ENCODE measurements at regions not wholly inside any gene's neighbourhood (a gene's known extent, or its start where the extent isn't known, plus 50 kb on each side); places are given as distances from the start of the nearest gene placed in this dataset.

DNA sequence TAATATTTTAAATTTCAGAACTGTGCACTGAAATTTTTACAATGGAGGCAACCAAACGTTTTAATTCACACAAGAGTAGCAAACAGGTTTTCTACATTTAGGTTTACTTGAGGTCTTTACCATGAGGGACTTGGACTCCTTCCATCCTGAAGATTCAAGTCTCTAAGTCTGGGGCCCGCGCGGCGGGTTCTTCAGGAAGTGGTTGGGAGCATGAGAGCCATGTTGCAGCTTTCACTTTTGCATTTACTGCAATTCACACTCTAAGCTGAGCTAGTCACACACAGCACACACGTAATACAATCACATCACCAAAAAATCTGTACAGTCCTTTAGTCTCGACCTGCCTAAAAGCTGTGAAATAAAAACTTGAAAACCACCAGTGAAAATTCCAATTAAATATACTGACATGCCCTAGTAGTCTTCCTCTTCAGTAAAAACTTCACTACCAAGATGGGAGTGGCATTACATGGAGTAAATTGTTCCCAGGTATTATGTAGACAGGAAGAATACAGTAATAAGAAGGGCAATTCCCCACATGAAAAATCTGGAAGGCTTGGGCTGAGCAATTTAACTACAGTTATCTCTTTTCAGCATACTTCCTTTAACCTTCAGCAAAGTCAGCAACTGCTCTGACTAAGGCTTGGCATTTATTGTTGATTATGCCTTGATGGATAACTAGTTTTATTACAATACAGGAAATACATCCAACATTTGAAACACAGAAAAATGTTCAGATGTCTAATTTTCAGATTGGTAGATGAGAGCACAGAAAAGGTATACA, 571.1 kb upstream of the DIPK2B start:
- peak overlapping the region; percentile 79 to 88 (median 86) for H3K27ac ChIP-seq
- H3K9me3 ChIP-seq: no peaks in the 10 kb centered on the region
- in situ Hi-C loops (cut with MboI; ENCODE audit: low pct_ligation_motif_present in 1 of 4, low pct_unique_long_range_greater_than_20kb in 1 of 4, low sequenced_read_pairs in 3 of 4) (loop anchor here in 1 of 4 donors (25.0 kb wide), 1 partner anchor 259 kb away; no protein-coding TSS in a partner anchor), intact Hi-C loops (cut with DNase I; ENCODE audit: low total_unique reads) (no loop called here)
- DNase-seq: peak; percentile 56
- H3K4me1 ChIP-seq: peaks cover 0 to 20% (median 0%) of the 10 kb centered on the region in 4 donors
- WGBS, 2 donors (ENCODE audit: low coverage in 1 of 2): 0 to 23% methylated on average over 1 to 7 of the region's 7 CpGs
- H3K36me3 ChIP-seq: no peaks in the 10 kb centered on the region
- H3K4me3 ChIP-seq: peak overlapping the region in 2 of 4 donors; percentile 21 to 55
- H3K27me3 ChIP-seq: no peaks in the 10 kb centered on the region
- TF ChIP-seq POLR2AphosphoS5 (IDR thresholded peaks at IDR 0.05) (no peak), POLR2A (IDR thresholded peaks at IDR 0.05) (no peak), EP300 (IDR thresholded peaks at IDR 0.05; ENCODE audit: low read depth) (no peak), CTCF (IDR thresholded peaks at IDR 0.05) (no peak)

- peaks cover 0 to 20% (median 0%) of the 10 kb centered on the region in 4 donors for H3K4me1 ChIP-seq
- no peaks in the 10 kb centered on the region for H3K9me3 ChIP-seq
- peak overlapping the region in 3 of 4 donors; percentile 21 to 55 (median 38) for H3K4me3 ChIP-seq
- TF ChIP-seq EP300 (IDR thresholded peaks at IDR 0.05; ENCODE audit: low read depth) (no peak), CTCF (IDR thresholded peaks at IDR 0.05) (no peak), POLR2AphosphoS5 (IDR thresholded peaks at IDR 0.05) (peak; percentile 79 to 89 (median 85)), POLR2A (IDR thresholded peaks at IDR 0.05) (peak; percentile 72)
- intact Hi-C loops (cut with DNase I; ENCODE audit: low total_unique reads) (no loop called here), in situ Hi-C loops (cut with MboI; ENCODE audit: low pct_ligation_motif_present in 1 of 4, low pct_unique_long_range_greater_than_20kb in 1 of 4, low sequenced_read_pairs in 3 of 4) (loop anchor here in 1 of 4 donors (25.0 kb wide), 1 partner anchor 259 kb away; no protein-coding TSS in a partner anchor)
- H3K27me3 ChIP-seq: no peaks in the 10 kb centered on the region
- peak; percentile 72 for DNase-seq
- H3K36me3 ChIP-seq: no peaks in the 10 kb centered on the region
- peak overlapping the region; percentile 79 to 88 (median 86) for H3K27ac ChIP-seq
- WGBS, 2 donors (ENCODE audit: low coverage in 1 of 2): 0 to 13% methylated on average over 1 to 6 of the region's 6 CpGs
Observed at GRCh38 chrX:45771114-45771513, 570.4 kb upstream of the DIPK2B start.

GRCh38 chrX:45769761-45770582, 569.3 kb upstream of the DIPK2B start:
- in situ Hi-C loops (cut with MboI; ENCODE audit: low pct_ligation_motif_present in 1 of 4, low pct_unique_long_range_greater_than_20kb in 1 of 4, low sequenced_read_pairs in 3 of 4): loop anchor here in 1 of 4 donors (25.0 kb wide), 1 partner anchor 258 kb away; no protein-coding TSS in a partner anchor
- DNase-seq: peak; percentile 71
- H3K4me1 ChIP-seq: peaks cover 0 to 15% (median 0%) of the 10 kb centered on the region in 4 donors
- H3K36me3 ChIP-seq: no peaks in the 10 kb centered on the region
- TF ChIP-seq POLR2A (IDR thresholded peaks at IDR 0.05): peak; percentile 78
- TF ChIP-seq POLR2AphosphoS5 (IDR thresholded peaks at IDR 0.05): peak; percentile 66 to 82 (median 77)
- no peak for TF ChIP-seq EP300 (IDR thresholded peaks at IDR 0.05; ENCODE audit: low read depth)
- WGBS, 2 donors (ENCODE audit: low coverage in 1 of 2): 0 to 29% methylated on average over 2 to 18 of the region's 18 CpGs
- H3K9me3 ChIP-seq: no peaks in the 10 kb centered on the region
- intact Hi-C loops (cut with DNase I; ENCODE audit: low total_unique reads): no loop called here
- peak overlapping the region; percentile 79 to 88 (median 86) for H3K27ac ChIP-seq
- no peaks in the 10 kb centered on the region for H3K27me3 ChIP-seq
- H3K4me3 ChIP-seq: peak overlapping the region; percentile 5 to 55 (median 30)

DNA sequence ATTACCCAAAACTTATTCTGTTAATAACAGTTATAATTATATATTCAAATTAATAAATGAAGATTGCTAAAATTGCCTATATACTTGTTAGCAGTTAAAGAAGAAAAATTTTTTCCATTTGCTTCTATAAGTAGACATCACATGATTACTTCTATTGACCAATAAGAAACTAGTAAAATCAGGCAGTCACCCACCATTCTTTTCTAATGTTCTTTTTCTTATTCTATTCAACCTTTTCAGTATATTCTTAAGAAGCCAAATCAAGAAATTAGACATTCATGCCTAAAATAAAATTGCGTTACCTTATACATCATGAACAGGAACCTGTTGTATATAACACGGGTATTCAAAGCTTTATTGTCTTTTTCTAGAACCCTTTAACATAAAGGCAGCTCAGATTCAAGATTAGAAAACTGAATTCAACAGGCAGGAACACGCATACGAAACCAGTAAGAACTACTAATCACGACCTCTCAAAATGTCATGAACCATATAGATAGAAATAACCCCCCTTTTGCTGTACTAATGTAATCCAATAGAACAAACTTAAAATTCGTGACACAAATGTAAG, 568.1 kb upstream of the DIPK2B start:
- no peaks in the 10 kb centered on the region for H3K9me3 ChIP-seq
- no peak for TF ChIP-seq EP300 (IDR thresholded peaks at IDR 0.05; ENCODE audit: low read depth)
- TF ChIP-seq POLR2AphosphoS5 (IDR thresholded peaks at IDR 0.05): no peak
- no peak for TF ChIP-seq CTCF (IDR thresholded peaks at IDR 0.05)
- no peak for TF ChIP-seq POLR2A (IDR thresholded peaks at IDR 0.05)
- no peaks in the 10 kb centered on the region for H3K36me3 ChIP-seq
- in situ Hi-C loops (cut with MboI; ENCODE audit: low pct_ligation_motif_present in 1 of 4, low pct_unique_long_range_greater_than_20kb in 1 of 4, low sequenced_read_pairs in 3 of 4) (loop anchor here in 1 of 4 donors (25.0 kb wide), 1 partner anchor 256 kb away; no protein-coding TSS in a partner anchor), intact Hi-C loops (cut with DNase I; ENCODE audit: low total_unique reads) (no loop called here)
- H3K27ac ChIP-seq: peak overlapping the region; percentile 79 to 88 (median 86)
- H3K4me1 ChIP-seq: peaks cover 0 to 15% (median 0%) of the 10 kb centered on the region in 4 donors
- WGBS, 2 donors (ENCODE audit: low coverage in 1 of 2): 28 to 46% methylated on average over 6 of the region's 6 CpGs
- DNase-seq: no peak
- peak overlapping the region in 3 of 4 donors; percentile 21 to 55 (median 38) for H3K4me3 ChIP-seq
- no peaks in the 10 kb centered on the region for H3K27me3 ChIP-seq

Data from transverse colon (tissue), 4 donors.